HCT116 (cell line): ENCODE measurements at regions not wholly inside any gene's neighbourhood (a gene's known extent, or its start where the extent isn't known, plus 50 kb on each side); places are given as distances from the start of the nearest gene placed in this dataset.

Source experiments
- ATAC-seq: fragments of 200-7000 bp; cut with Tn5 transposase; 2 replicates; pipeline ENCODE4 v1.9.1; 2020; ENCODE audit warnings: mild to moderate bottlenecking, moderate library complexity
- BruUV-seq: library from RNA; stranded (reverse); fragments of 400-500 nt; replicated peaks from 2 replicates; lab custom pipeline; 2021; lab: Mats Ljungman, UMichigan
- CTCF ChIA-PET: fragments of 300-600 bp; sonication (Branson Sonifier 250); formaldehyde crosslinking; loops from one replicate; lab custom pipeline; 2021; ENCODE audit warnings: antibody characterized with exemption; lab: Charles Lee
- POLR2A ChIA-PET: fragments of 300-600, 350-600 bp; sonication (Branson Sonifier 250); formaldehyde crosslinking; loops from one replicate; lab custom pipeline; 2021; ENCODE audit warnings: antibody characterized with exemption; lab: Charles Lee
- RAD21 ChIA-PET, 2 experiments: fragments of 300-600 bp; sonication (Branson Sonifier 250); formaldehyde crosslinking; loops; one replicate each; lab custom pipeline; 2023; ENCODE audit warnings: low total read pairs in 2 of 2; ENCODE audit not compliant: uncharacterized antibody in 2 of 2, unreplicated experiment in 2 of 2, low non-redundant PET in 1 of 2; lab: Charles Lee
- DNase-seq: peaks from one replicate; pipeline ENCODE4 v3.0.0-alpha.2; 2010; ENCODE audit warnings: low read depth, low spot score
- H2AFZ ChIP-seq: fragments of 200-600 bp; shearing (Covaris generic), sonication (generic); 2 replicates; pipeline ENCODE4 v1.6.1; 2017; ENCODE audit warnings: low read depth, mixed run types, mixed read lengths, antibody characterized with exemption, low read length; ENCODE audit not compliant: poor library complexity, severe bottlenecking
- H3K27ac ChIP-seq: 2 replicates; pipeline ENCODE4 v1.5.1; 2012; ENCODE audit warnings: low read depth, low read length
- H3K27me3 ChIP-seq: fragments of 200-600 bp; sonication (generic); 2 replicates; pipeline ENCODE4 v1.6.1; 2016; ENCODE audit warnings: mixed run types, low read length, mixed read lengths; ENCODE audit not compliant: insufficient read depth
- H3K36me3 ChIP-seq, 2 experiments: fragments of 200-500 bp in 1 of 2; fragments of 200-600 bp in 1 of 2; sonication (Bioruptor generic) in 1 of 2; sonication (generic) in 1 of 2; 2 replicates each; pipeline versions ENCODE4 v1.5.1 to v1.6.1; 2014 to 2016; ENCODE audit warnings: low read length in 2 of 2, inconsistent platforms in 1 of 2, mixed read lengths in 1 of 2, mixed run types in 1 of 2; ENCODE audit not compliant: insufficient read depth in 2 of 2, control insufficient read depth in 1 of 2
- H3K4me1 ChIP-seq, 2 experiments: fragments of 200-600 bp in 1 of 2; sonication (generic) in 1 of 2; 2 replicates each; pipeline versions ENCODE4 v1.5.1 to v1.6.1; 2012 to 2017; ENCODE audit warnings: low read length in 2 of 2, inconsistent platforms in 1 of 2, mild to moderate bottlenecking in 1 of 2, mixed read lengths in 1 of 2, mixed run types in 1 of 2, moderate library complexity in 1 of 2; ENCODE audit not compliant: insufficient read depth in 2 of 2, control insufficient read depth in 1 of 2
- H3K4me2 ChIP-seq: fragments of 200-600 bp; sonication (generic); 2 replicates; pipeline ENCODE4 v1.6.1; 2017; ENCODE audit warnings: mixed run types, low read length, mixed read lengths
- H3K4me3 ChIP-seq, 2 experiments: fragments of 200-600 bp in 1 of 2; sonication (generic) in 1 of 2; replicated peaks in 1 of 2; 2 replicates each; pipeline ENCODE4 v1.5.1; 2011 to 2016; ENCODE audit warnings: low read length in 2 of 2, control low read depth in 1 of 2, low read depth in 1 of 2, mild to moderate bottlenecking in 1 of 2, mixed read lengths in 1 of 2, mixed run types in 1 of 2
- H3K79me2 ChIP-seq: fragments of 200-600 bp; sonication (generic); 2 replicates; pipeline ENCODE4 v1.6.1; 2017; ENCODE audit warnings: mild to moderate bottlenecking, mixed run types, low read length, moderate library complexity, mixed read lengths; ENCODE audit not compliant: insufficient read depth
- H3K9ac ChIP-seq: fragments of 200-600 bp; sonication (generic); 2 replicates; pipeline ENCODE4 v1.6.1; 2016; ENCODE audit warnings: low read length, mixed read lengths
- H3K9me2 ChIP-seq: fragments of 200-600 bp; sonication (generic), shearing (Covaris generic); 2 replicates; pipeline ENCODE4 v1.6.1; 2017; ENCODE audit warnings: mixed run types, mild to moderate bottlenecking, moderate library complexity; ENCODE audit not compliant: insufficient read depth
- H3K9me3 ChIP-seq, 2 experiments: fragments of 200-500 bp in 1 of 2; fragments of 200-600 bp in 1 of 2; sonication (Bioruptor generic) in 1 of 2; sonication (generic) in 1 of 2; 2 replicates each; pipeline ENCODE4 v1.6.1; 2014 to 2017; ENCODE audit warnings: low read length in 2 of 2, mixed read lengths in 2 of 2, inconsistent platforms in 1 of 2, low read depth in 1 of 2, mild to moderate bottlenecking in 1 of 2, mixed run types in 1 of 2, moderate library complexity in 1 of 2; ENCODE audit not compliant: control insufficient read depth in 1 of 2, insufficient read depth in 1 of 2
- H4K20me1 ChIP-seq: fragments of 200-600 bp; sonication (generic), shearing (Covaris generic); 2 replicates; pipeline ENCODE4 v1.6.1; 2017; ENCODE audit warnings: mixed run types, mild to moderate bottlenecking, moderate library complexity; ENCODE audit not compliant: insufficient read depth
- ATF3 ChIP-seq: IDR thresholded peaks from 2 replicates; pipeline ENCODE4 v1.6.1; 2012
- CBX3 ChIP-seq: IDR thresholded peaks from 2 replicates; pipeline ENCODE4 v1.6.1; 2012; ENCODE audit warnings: low read depth
- CTCF ChIP-seq, 3 experiments: fragments of 200-600 bp in 1 of 3; sonication (generic) in 1 of 3; IDR thresholded peaks in 2 of 3; conservative IDR thresholded peaks in 1 of 3; 2 replicates each; pipeline ENCODE4 v1.5.1; 2012 to 2017; ENCODE audit warnings: low read depth in 2 of 3, low read length in 2 of 3, antibody characterized with exemption in 1 of 3, borderline replicate concordance in 1 of 3, control low read depth in 1 of 3, mild to moderate bottlenecking in 1 of 3, mixed read lengths in 1 of 3, mixed run types in 1 of 3, moderate library complexity in 1 of 3; ENCODE audit not compliant: insufficient read depth in 1 of 3
- ELF1 ChIP-seq: IDR thresholded peaks from 2 replicates; pipeline ENCODE4 v1.6.1; 2012; ENCODE audit warnings: low read depth, borderline replicate concordance
- EZH2 ChIP-seq: fragments of 200-600 bp; sonication (generic); IDR thresholded peaks from 2 replicates; pipeline ENCODE4 v1.6.1; 2017; ENCODE audit warnings: antibody characterized with exemption, mixed run types
- RAD21 ChIP-seq: IDR thresholded peaks from 2 replicates; pipeline ENCODE4 v1.6.1; 2012; ENCODE audit warnings: low read depth, mild to moderate bottlenecking
- SP1 ChIP-seq: IDR thresholded peaks from 2 replicates; pipeline ENCODE4 v1.6.1; 2012; ENCODE audit warnings: low read depth
- SRF ChIP-seq: IDR thresholded peaks from 2 replicates; pipeline ENCODE4 v1.6.1; 2012; ENCODE audit warnings: low read depth
- intact Hi-C: fragments of 100-400 bp; cut with micrococcal nuclease; formaldehyde crosslinking; loops from 2 replicates; pipeline ENCODE4 v1.10.0; 2022

GRCh38 chr17:77527409-77527808 lies 386.6 kb downstream of the SEC14L1 start:
- H3K79me2 ChIP-seq, result no peaks in the 10 kb centered on the region
- H3K4me3 ChIP-seq, result no peak overlapping the region
- H3K36me3 ChIP-seq, result no peaks in the 10 kb centered on the region
- no TSS peak for BruUV-seq
- no peaks in the 10 kb centered on the region for H3K4me1 ChIP-seq
- ATAC-seq, result no peak
- no peaks in the 10 kb centered on the region for H3K27me3 ChIP-seq
- POLR2A ChIA-PET, result no interaction called here
- no peaks in the 10 kb centered on the region for H3K9me3 ChIP-seq
- CTCF ChIA-PET, result no interaction called here
- H3K9ac ChIP-seq, result no peak overlapping the region
- H3K4me2 ChIP-seq, result no peak overlapping the region
- H4K20me1 ChIP-seq, result no peaks in the 10 kb centered on the region
- RAD21 ChIA-PET, result no interaction called here
- peak overlapping the region; percentile 4 for H2AFZ ChIP-seq
- H3K27ac ChIP-seq, result no peak overlapping the region
- no peak for TF ChIP-seq SP1
- H3K9me2 ChIP-seq, result no peaks in the 10 kb centered on the region
- DNase-seq, result no peak
- intact Hi-C loops, result no loop called here

GRCh38 chr17:77527836-77528505 lies 387.2 kb downstream of the SEC14L1 start:
- ChIA-PET CTCF (no interaction called here), POLR2A (no interaction called here)
- Histone ChIP-seq H3K27me3 (no peaks in the 10 kb centered on the region), H2AFZ (no peak overlapping the region), H3K4me1 (no peaks in the 10 kb centered on the region), H3K27ac (no peak overlapping the region), H3K36me3 (no peaks in the 10 kb centered on the region)
- intact Hi-C loops, result no loop called here
- BruUV-seq, result no TSS peak
- TF ChIP-seq CTCF (IDR thresholded peaks at IDR 0.05 in 2 of 3, conservative IDR thresholded peaks at IDR 0.05 in 1 of 3; ENCODE audit: borderline replicate concordance in 1 of 3, insufficient read depth in 1 of 3, low read depth in 2 of 3, low read length in 2 of 3) (no peak), RAD21 (no peak), SP1 (no peak), ELF1 (no peak), ATF3 (no peak), SRF (no peak), CBX3 (no peak), EZH2 (no peak)
- TF ChIP-seq, all 23 proteins: peak for 0
- RAD21 ChIA-PET, result no interaction called here
- Histone ChIP-seq H3K9me3 (no peaks in the 10 kb centered on the region), H3K79me2 (no peaks in the 10 kb centered on the region), H3K4me2 (no peak overlapping the region), H3K9ac (no peak overlapping the region), H3K9me2 (no peaks in the 10 kb centered on the region), H3K4me3 (no peak overlapping the region), H4K20me1 (no peaks in the 10 kb centered on the region)
- ATAC-seq (no peak), DNase-seq (no peak)
